ENCODE measurements at regions not wholly inside any gene's neighbourhood (a gene's known extent, or its start where the extent isn't known, plus 50 kb on each side); places are given as distances from the start of the nearest gene placed in this dataset.
"Not testable (repeated sequence)": the region's sequence is repeated elsewhere in the genome, so short reads cannot be mapped to it uniquely, and the experiment has no call there.

DNA sequence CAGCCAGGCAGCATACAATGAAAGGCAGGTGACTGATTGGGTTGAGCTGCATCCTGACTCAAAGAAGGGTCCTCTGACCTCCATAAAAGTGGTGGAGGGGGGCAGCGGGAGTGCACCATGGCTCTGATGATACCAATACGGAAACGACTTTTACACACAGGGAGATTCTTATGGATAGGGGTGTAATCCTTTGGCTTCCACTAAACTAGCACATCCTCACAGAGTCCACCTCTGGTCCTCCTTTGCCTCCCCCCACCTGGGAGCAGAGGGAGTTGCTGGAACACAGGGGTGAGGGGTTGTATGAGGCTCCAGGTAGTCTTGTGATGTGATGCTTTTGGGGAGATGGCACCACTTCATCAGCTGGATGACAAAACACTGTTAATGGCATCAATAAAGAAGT lies 361.0 kb downstream of the BARHL2 start:
- Histone ChIP-seq H3K36me3 (no peaks in the 10 kb centered on the region), H3K27ac (no peak overlapping the region), H3K4me1 (no peaks in the 10 kb centered on the region), H3K27me3 (no peaks in the 10 kb centered on the region), H3K9me3 (no peaks in the 10 kb centered on the region), H3K4me3 (no peak overlapping the region)
- no peak for TF ChIP-seq POLR2A (IDR thresholded peaks at IDR 0.05)
- TF ChIP-seq POLR2AphosphoS5 (IDR thresholded peaks at IDR 0.05), result no peak
- TF ChIP-seq, protein P1, sequence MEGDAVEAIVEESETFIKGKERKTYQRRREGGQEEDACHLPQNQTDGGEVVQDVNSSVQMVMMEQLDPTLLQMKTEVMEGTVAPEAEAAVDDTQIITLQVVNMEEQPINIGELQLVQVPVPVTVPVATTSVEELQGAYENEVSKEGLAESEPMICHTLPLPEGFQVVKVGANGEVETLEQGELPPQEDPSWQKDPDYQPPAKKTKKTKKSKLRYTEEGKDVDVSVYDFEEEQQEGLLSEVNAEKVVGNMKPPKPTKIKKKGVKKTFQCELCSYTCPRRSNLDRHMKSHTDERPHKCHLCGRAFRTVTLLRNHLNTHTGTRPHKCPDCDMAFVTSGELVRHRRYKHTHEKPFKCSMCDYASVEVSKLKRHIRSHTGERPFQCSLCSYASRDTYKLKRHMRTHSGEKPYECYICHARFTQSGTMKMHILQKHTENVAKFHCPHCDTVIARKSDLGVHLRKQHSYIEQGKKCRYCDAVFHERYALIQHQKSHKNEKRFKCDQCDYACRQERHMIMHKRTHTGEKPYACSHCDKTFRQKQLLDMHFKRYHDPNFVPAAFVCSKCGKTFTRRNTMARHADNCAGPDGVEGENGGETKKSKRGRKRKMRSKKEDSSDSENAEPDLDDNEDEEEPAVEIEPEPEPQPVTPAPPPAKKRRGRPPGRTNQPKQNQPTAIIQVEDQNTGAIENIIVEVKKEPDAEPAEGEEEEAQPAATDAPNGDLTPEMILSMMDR (IDR thresholded peaks at IDR 0.05), result no peak
- intact Hi-C loops (cut with DNase I; ENCODE audit: low total_unique reads), result no loop called here
- no peak for DNase-seq (ENCODE audit: low spot score in 2 of 2)

DNA sequence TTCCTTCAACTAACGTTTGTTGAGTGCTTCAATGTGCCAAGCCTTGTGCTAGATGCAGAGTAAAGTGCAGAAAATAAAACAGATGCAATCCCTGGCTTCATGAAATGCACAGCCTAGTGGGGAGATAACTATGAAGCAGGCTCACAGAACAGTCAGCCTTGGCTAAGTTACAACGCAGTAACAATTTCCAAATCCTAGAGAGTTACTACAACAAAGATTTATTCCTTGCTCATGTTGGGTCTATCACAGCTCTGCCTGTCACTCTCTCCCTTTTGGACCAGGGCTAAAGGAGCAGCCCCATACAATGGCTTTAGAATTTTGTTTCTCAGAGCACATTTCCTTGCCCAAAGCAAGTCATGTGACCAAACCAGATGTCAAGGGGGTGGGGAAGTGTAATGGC lies 359.8 kb downstream of the ZNF326 start:
- DNase-seq (ENCODE audit: low spot score in 2 of 2), result no peak
- H3K27ac ChIP-seq, result no peak overlapping the region
- no peaks in the 10 kb centered on the region for H3K9me3 ChIP-seq
- TF ChIP-seq POLR2AphosphoS5 (IDR thresholded peaks at IDR 0.05), result no peak
- TF ChIP-seq POLR2A (IDR thresholded peaks at IDR 0.05), result no peak
- TF ChIP-seq, protein P1 (IDR thresholded peaks at IDR 0.05), result no peak
- H3K4me1 ChIP-seq, result no peaks in the 10 kb centered on the region
- H3K36me3 ChIP-seq, result no peaks in the 10 kb centered on the region
- intact Hi-C loops (cut with DNase I; ENCODE audit: low total_unique reads), result no loop called here
- H3K27me3 ChIP-seq, result no peaks in the 10 kb centered on the region
- H3K4me3 ChIP-seq, result no peak overlapping the region

DNA sequence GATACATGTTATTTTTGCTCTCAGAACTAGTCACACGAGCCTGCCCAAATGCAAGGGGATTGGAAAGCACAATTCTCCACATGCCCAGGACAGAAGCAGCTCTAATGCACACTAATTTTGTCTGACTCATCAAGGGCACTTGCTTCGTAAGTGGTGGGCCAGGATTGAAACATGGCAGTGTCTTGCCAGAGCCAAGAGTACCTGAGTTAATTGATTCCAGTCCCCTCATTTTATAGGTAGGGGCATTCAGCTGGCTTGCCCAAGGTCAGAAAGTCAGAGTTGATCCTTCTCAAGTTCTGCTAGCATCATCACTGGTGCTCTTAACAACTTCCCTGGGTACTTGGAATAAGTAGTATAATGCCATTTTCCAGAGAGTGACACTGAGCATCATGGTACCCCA lies 356.1 kb downstream of the ZNF326 start:
- TF ChIP-seq POLR2AphosphoS5 (IDR thresholded peaks at IDR 0.05), result no peak
- TF ChIP-seq, protein P1 (IDR thresholded peaks at IDR 0.05), result no peak
- TF ChIP-seq POLR2A (IDR thresholded peaks at IDR 0.05), result no peak
- Histone ChIP-seq H3K4me1 (no peaks in the 10 kb centered on the region), H3K27me3 (no peaks in the 10 kb centered on the region), H3K4me3 (no peak overlapping the region), H3K27ac (no peak overlapping the region), H3K36me3 (no peaks in the 10 kb centered on the region), H3K9me3 (peaks cover 0 to 9% of the 10 kb centered on the region in 2 donors)
- intact Hi-C loops (cut with DNase I; ENCODE audit: low total_unique reads), result no loop called here
- DNase-seq (ENCODE audit: low spot score in 2 of 2), result no peak

DNA sequence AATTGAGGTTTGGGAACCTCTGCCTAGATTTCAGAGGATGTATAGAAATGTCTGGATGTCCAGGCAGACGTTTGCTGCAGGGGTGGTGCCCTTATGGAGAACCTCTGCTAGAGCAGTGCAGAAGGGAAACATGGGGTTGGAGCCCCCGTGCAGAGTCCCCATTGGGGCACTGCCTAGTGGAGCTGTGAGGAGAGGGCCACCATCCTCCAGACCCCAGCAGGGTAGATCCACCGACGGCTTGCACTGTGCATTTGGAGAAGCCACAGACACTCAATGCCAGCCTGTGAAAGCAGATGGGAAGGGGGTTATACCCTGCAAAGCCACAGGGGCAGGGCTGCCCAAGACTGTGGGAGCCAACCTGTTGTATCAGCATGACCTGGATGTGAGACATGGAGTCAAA lies 354.6 kb downstream of the ZNF326 start:
- TF ChIP-seq, protein P1 (IDR thresholded peaks at IDR 0.05), result no peak
- TF ChIP-seq POLR2A (IDR thresholded peaks at IDR 0.05), result no peak
- no peak for TF ChIP-seq POLR2AphosphoS5 (IDR thresholded peaks at IDR 0.05)

DNA sequence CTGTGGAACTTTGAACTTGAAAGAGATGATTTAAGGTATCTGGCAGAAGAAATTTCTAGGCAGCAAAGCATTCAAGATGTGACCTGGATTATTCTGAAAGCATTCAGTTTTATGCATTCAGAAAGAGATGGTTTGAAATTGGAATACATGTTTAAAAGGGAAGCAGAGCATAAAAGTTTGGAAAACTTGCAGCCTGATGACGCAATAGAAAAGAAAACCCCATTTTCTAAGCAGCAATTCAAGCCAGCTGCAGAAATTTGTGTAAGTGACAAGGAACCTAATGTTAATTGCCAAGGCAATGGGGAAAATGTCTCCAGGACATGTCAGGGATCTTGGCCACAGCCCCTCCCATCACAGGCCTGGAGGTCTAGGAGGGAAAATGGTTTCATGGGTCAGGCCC lies 354.0 kb downstream of the ZNF326 start:
- Histone ChIP-seq H3K36me3 (no peaks in the 10 kb centered on the region), H3K27ac (no peak overlapping the region), H3K27me3 (no peaks in the 10 kb centered on the region), H3K4me1 (no peaks in the 10 kb centered on the region), H3K9me3 (peaks cover 0 to 9% of the 10 kb centered on the region in 2 donors), H3K4me3 (no peak overlapping the region)
- TF ChIP-seq, protein P1 (IDR thresholded peaks at IDR 0.05), result no peak
- no peak for TF ChIP-seq POLR2AphosphoS5 (IDR thresholded peaks at IDR 0.05)
- TF ChIP-seq POLR2A (IDR thresholded peaks at IDR 0.05), result no peak
- DNase-seq (ENCODE audit: low spot score in 2 of 2), result no peak
- intact Hi-C loops (cut with DNase I; ENCODE audit: low total_unique reads), result no loop called here

More for the DNA sequence above, 354.6 kb downstream of the ZNF326 start:
- H3K9me3 ChIP-seq, result peaks cover 0 to 9% of the 10 kb centered on the region in 2 donors
- H3K4me3 ChIP-seq, result no peak overlapping the region
- H3K36me3 ChIP-seq, result no peaks in the 10 kb centered on the region
- no peak for DNase-seq (ENCODE audit: low spot score in 2 of 2)
- no peak overlapping the region for H3K27ac ChIP-seq
- no peaks in the 10 kb centered on the region for H3K27me3 ChIP-seq
- intact Hi-C loops (cut with DNase I; ENCODE audit: low total_unique reads), result no loop called here
- no peaks in the 10 kb centered on the region for H3K4me1 ChIP-seq

DNA sequence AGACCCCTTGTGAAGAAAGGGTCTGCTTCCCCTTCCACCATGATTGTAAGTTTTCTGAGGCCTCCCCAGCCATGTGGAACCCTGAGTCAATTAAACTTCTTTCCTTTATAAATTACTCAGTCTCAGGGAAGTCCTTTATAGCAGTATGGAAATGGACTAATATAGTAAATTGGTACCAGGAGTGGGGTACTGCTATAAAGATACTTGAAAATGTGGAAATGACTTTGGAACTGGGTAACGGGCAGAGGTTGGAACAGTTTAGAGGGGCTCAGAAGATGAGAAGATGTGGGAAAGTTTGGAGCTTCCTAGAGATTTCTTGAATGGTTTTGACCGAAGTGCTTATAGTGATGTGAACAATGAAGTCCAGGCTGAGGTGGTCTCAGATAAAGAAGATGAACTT lies 353.5 kb downstream of the ZNF326 start:
- H3K9me3 ChIP-seq; H3K4me1 ChIP-seq; H3K27me3 ChIP-seq; H3K4me3 ChIP-seq; DNase-seq (ENCODE audit: low spot score in 2 of 2); H3K36me3 ChIP-seq; intact Hi-C loops (cut with DNase I; ENCODE audit: low total_unique reads); H3K27ac ChIP-seq: not testable (repeated sequence)

All from breast epithelium (tissue), 4 donors.